H1 (cell line): ENCODE measurements at regions not wholly inside any gene's neighbourhood (a gene's known extent, or its start where the extent isn't known, plus 50 kb on each side); places are given as distances from the start of the nearest gene placed in this dataset.

Experiments
- CTCF ChIA-PET: fragments of 300-600 bp; sonication (Branson Sonifier 250); formaldehyde crosslinking; loops from one replicate; lab custom pipeline; 2021; ENCODE audit not compliant: partially characterized antibody; lab: Charles Lee
- POLR2A ChIA-PET: fragments of 300-600 bp; sonication (Branson Sonifier 250); formaldehyde crosslinking; loops from one replicate; lab custom pipeline; 2021; ENCODE audit warnings: inconsistent platforms; ENCODE audit not compliant: partially characterized antibody; lab: Charles Lee
- DNase-seq, 2 experiments: peaks; one replicate each; pipeline versions ENCODE4 v3.0.0 to v3.0.0-alpha.2; 2010 to 2022; ENCODE audit warnings: low spot score in 2 of 2, low read depth in 1 of 2, mixed read lengths in 1 of 2
- FAIRE-seq: peaks from 2 replicates; lab custom pipeline; 2011; peaks lifted over from hg19 to GRCh38; lab: Jason Lieb, UNC
- H2AFZ ChIP-seq: 2 replicates; pipeline ENCODE4 v1.8.1; 2012; ENCODE audit warnings: low read length, inconsistent platforms
- H2AK5ac ChIP-seq: 2 replicates; pipeline ENCODE4 v1.6.1; 2013; ENCODE audit warnings: low read depth, low read length
- H2BK120ac ChIP-seq: replicated peaks from 2 replicates; pipeline ENCODE3; 2013; ENCODE audit warnings: low read depth, low read length, inconsistent platforms
- H2BK12ac ChIP-seq: 2 replicates; pipeline ENCODE4 v1.6.1; 2013; ENCODE audit warnings: low read depth, low read length
- H2BK15ac ChIP-seq: 2 replicates; pipeline ENCODE4 v1.6.1; 2013; ENCODE audit warnings: low read length
- H2BK20ac ChIP-seq: 2 replicates; pipeline ENCODE4 v1.6.1; 2013; ENCODE audit warnings: low read length
- H2BK5ac ChIP-seq: 2 replicates; pipeline ENCODE4 v1.6.1; 2013; ENCODE audit warnings: low read depth, low read length
- H3K14ac ChIP-seq: 2 replicates; pipeline ENCODE4 v1.6.1; 2013; ENCODE audit warnings: inconsistent platforms; ENCODE audit not compliant: insufficient read length
- H3K18ac ChIP-seq: 2 replicates; pipeline ENCODE4 v1.6.1; 2013; ENCODE audit warnings: low read length; ENCODE audit errors: extremely low read depth
- H3K23ac ChIP-seq: 2 replicates; pipeline ENCODE4 v1.6.1; 2013; ENCODE audit warnings: inconsistent platforms; ENCODE audit not compliant: insufficient read length
- H3K23me2 ChIP-seq: 2 replicates; pipeline ENCODE4 v1.6.1; 2013; ENCODE audit warnings: low read depth, low read length
- H3K27ac ChIP-seq: 2 replicates; pipeline ENCODE4 v1.6.1; 2011; ENCODE audit warnings: low read depth, low read length, inconsistent platforms
- H3K27me3 ChIP-seq, 4 experiments: replicated peaks in 1 of 4; 1 replicate in 1 of 4; 2 replicates in 3 of 4; pipeline versions ENCODE4 v1.6.1 to v1.8.1; 2011 to 2013; ENCODE audit warnings: low read length in 3 of 4, mild to moderate bottlenecking in 3 of 4, inconsistent platforms in 2 of 4, mixed read lengths in 2 of 4, moderate library complexity in 1 of 4; ENCODE audit not compliant: control insufficient read depth in 3 of 4, insufficient read depth in 3 of 4; ENCODE audit errors: extremely low read depth in 1 of 4
- H3K36me3 ChIP-seq, 4 experiments: 2 replicates each; pipeline versions ENCODE4 v1.6.1 to v1.8.1; 2011 to 2013; ENCODE audit warnings: mild to moderate bottlenecking in 4 of 4, low read length in 3 of 4, moderate library complexity in 2 of 4, control low read depth in 1 of 4, inconsistent platforms in 1 of 4; ENCODE audit not compliant: insufficient read depth in 4 of 4, control insufficient read depth in 2 of 4
- H3K4ac ChIP-seq: replicated peaks from 2 replicates; pipeline ENCODE3; 2013; ENCODE audit warnings: low read length, low read depth, mixed read lengths, inconsistent platforms; ENCODE audit not compliant: insufficient read length
- H3K4me1 ChIP-seq, 4 experiments: replicated peaks in 1 of 4; 1 replicate in 1 of 4; 2 replicates in 3 of 4; pipeline versions ENCODE4 v1.6.1 to v1.8.1; 2011 to 2013; ENCODE audit warnings: low read length in 3 of 4, inconsistent platforms in 2 of 4, mixed read lengths in 1 of 4; ENCODE audit not compliant: insufficient read depth in 4 of 4, control insufficient read depth in 3 of 4
- H3K4me2 ChIP-seq, 2 experiments: 2 replicates each; pipeline versions ENCODE4 v1.6.1 to v1.8.1; 2011 to 2013; ENCODE audit warnings: low read depth in 2 of 2, low read length in 2 of 2, control low read depth in 1 of 2, inconsistent platforms in 1 of 2, mild to moderate bottlenecking in 1 of 2; ENCODE audit not compliant: insufficient read depth in 1 of 2
- H3K4me3 ChIP-seq, 4 experiments: fragments of 200-600, 300-600 bp in 1 of 4; sonication (generic), shearing (Covaris generic), sonication (Bioruptor Twin) in 1 of 4; 2 replicates each; pipeline versions ENCODE4 v1.5.1 to v1.8.1; 2011 to 2016; ENCODE audit warnings: low read length in 4 of 4, low read depth in 3 of 4, control low read depth in 2 of 4, inconsistent platforms in 2 of 4, mild to moderate bottlenecking in 2 of 4, mixed read lengths in 1 of 4, moderate library complexity in 1 of 4; ENCODE audit not compliant: insufficient read depth in 2 of 4; ENCODE audit errors: extremely low read depth in 1 of 4
- H3K56ac ChIP-seq: replicated peaks from 2 replicates; pipeline ENCODE3; 2013; ENCODE audit warnings: low read depth, mild to moderate bottlenecking, mixed read lengths, low read length, inconsistent platforms; ENCODE audit not compliant: insufficient read length
- H3K79me1 ChIP-seq: 2 replicates; pipeline ENCODE4 v1.6.1; 2013; ENCODE audit warnings: low read depth, low read length, control low read depth
- H3K79me2 ChIP-seq, 2 experiments: 2 replicates each; pipeline versions ENCODE4 v1.6.1 to v1.8.1; 2012 to 2013; ENCODE audit warnings: low read length in 2 of 2, mild to moderate bottlenecking in 2 of 2, inconsistent platforms in 1 of 2; ENCODE audit not compliant: insufficient read depth in 2 of 2, control insufficient read depth in 1 of 2
- H3K9ac ChIP-seq, 4 experiments: replicated peaks in 1 of 4; 1 replicate in 1 of 4; 2 replicates in 3 of 4; pipeline versions ENCODE4 v1.6.1 to v1.8.1; 2011 to 2013; ENCODE audit warnings: low read depth in 3 of 4, low read length in 3 of 4, control low read depth in 2 of 4, mild to moderate bottlenecking in 2 of 4, moderate library complexity in 2 of 4, inconsistent platforms in 1 of 4; ENCODE audit errors: extremely low read depth in 1 of 4
- H3K9me3 ChIP-seq, 2 experiments: 2 replicates each; pipeline versions ENCODE4 v1.6.1 to v1.8.1; 2012 to 2013; ENCODE audit warnings: mild to moderate bottlenecking in 2 of 2, moderate library complexity in 2 of 2, control low read depth in 1 of 2, inconsistent platforms in 1 of 2, low read depth in 1 of 2, low read length in 1 of 2, mixed read lengths in 1 of 2; ENCODE audit not compliant: insufficient read depth in 2 of 2
- H4K20me1 ChIP-seq, 2 experiments: replicated peaks in 1 of 2; 2 replicates each; pipeline versions ENCODE3 to v1.8.1; 2011 to 2013; ENCODE audit warnings: inconsistent platforms in 2 of 2, low read length in 2 of 2, mild to moderate bottlenecking in 1 of 2; ENCODE audit not compliant: insufficient read depth in 2 of 2, control insufficient read depth in 1 of 2
- H4K5ac ChIP-seq: 2 replicates; pipeline ENCODE4 v1.6.1; 2013; ENCODE audit warnings: low read length, low read depth, mixed read lengths, inconsistent platforms; ENCODE audit not compliant: insufficient read length
- H4K8ac ChIP-seq: 2 replicates; pipeline ENCODE4 v1.8.0; 2013; ENCODE audit warnings: mild to moderate bottlenecking, moderate library complexity, low read length, inconsistent platforms; ENCODE audit not compliant: insufficient read depth; ENCODE audit errors: extremely low read depth
- H4K91ac ChIP-seq: replicated peaks from 2 replicates; pipeline ENCODE3; 2013; ENCODE audit warnings: low read length, mixed read lengths, inconsistent platforms; ENCODE audit not compliant: insufficient read length
- BACH1 ChIP-seq: IDR thresholded peaks from 2 replicates; pipeline ENCODE4 v1.6.1; 2012; ENCODE audit warnings: low read length, improper control_type of control experiment
- CREB1 ChIP-seq: IDR thresholded peaks from 2 replicates; pipeline ENCODE4 v1.6.1; 2012; ENCODE audit warnings: inconsistent platforms
- EP300 ChIP-seq, 2 experiments: IDR thresholded peaks; 1 replicate in 1 of 2; 2 replicates in 1 of 2; pipeline ENCODE4 v1.6.1; 2011 to 2012; ENCODE audit warnings: low read depth in 2 of 2, low read length in 2 of 2, mild to moderate bottlenecking in 2 of 2, borderline replicate concordance in 1 of 2, inconsistent platforms in 1 of 2, moderate library complexity in 1 of 2
- FOSL1 ChIP-seq: IDR thresholded peaks from 2 replicates; pipeline ENCODE4 v1.6.1; 2011; ENCODE audit warnings: mild to moderate bottlenecking, low read depth, low read length, moderate library complexity; ENCODE audit not compliant: insufficient read depth
- JUN ChIP-seq: IDR thresholded peaks from 2 replicates; pipeline ENCODE4 v1.6.1; 2011; ENCODE audit warnings: low read depth, mild to moderate bottlenecking, improper control_type of control experiment, low read length
- POLR2A ChIP-seq, 2 experiments: IDR thresholded peaks; 1 replicate in 1 of 2; 2 replicates in 1 of 2; pipeline ENCODE4 v1.6.1; 2011; ENCODE audit warnings: low read depth in 2 of 2, low read length in 2 of 2, mild to moderate bottlenecking in 2 of 2; ENCODE audit errors: control extremely low read depth in 1 of 2
- POU5F1 ChIP-seq: IDR thresholded peaks from 2 replicates; pipeline ENCODE4 v1.6.1; 2011; ENCODE audit warnings: low read depth, mild to moderate bottlenecking, low read length, moderate library complexity
- RXRA ChIP-seq: IDR thresholded peaks from 2 replicates; pipeline ENCODE4 v1.6.1; 2011; ENCODE audit warnings: low read depth, mild to moderate bottlenecking, low read length, moderate library complexity; ENCODE audit not compliant: insufficient read depth
- TBP ChIP-seq: IDR thresholded peaks from 2 replicates; pipeline ENCODE4 v1.6.1; 2011; ENCODE audit warnings: low read depth, low read length, improper control_type of control experiment
- YY1 ChIP-seq: IDR thresholded peaks from 2 replicates; pipeline ENCODE4 v1.6.1; 2011; ENCODE audit warnings: low read depth, mild to moderate bottlenecking, low read length
- WGBS, 2 experiments: shearing (Covaris generic) in 1 of 2; methylation state at CpG; one replicate each; pipeline versions ENCODE4 v1.1.6 to v1.1.7; 2013 to 2015; ENCODE audit warnings: low lambda C conversion rate in 2 of 2, mixed read lengths in 2 of 2, inconsistent platforms in 1 of 2, low coverage in 1 of 2, missing lambda C conversion rate in 1 of 2; ENCODE audit not compliant: insufficient replicate concordance in 2 of 2, insufficient coverage in 1 of 2, insufficient read length in 1 of 2; ENCODE audit errors: extremely low coverage in 1 of 2, missing lambda C conversion rate in 1 of 2; 5-methylcytosine and 5-hydroxymethylcytosine counted together
- TF ChIP-seq, protein P1 (sequence below): IDR thresholded peaks from 2 replicates; pipeline ENCODE4 v1.6.1; 2011; ENCODE audit warnings: low read length, improper control_type of control experiment

DNA sequence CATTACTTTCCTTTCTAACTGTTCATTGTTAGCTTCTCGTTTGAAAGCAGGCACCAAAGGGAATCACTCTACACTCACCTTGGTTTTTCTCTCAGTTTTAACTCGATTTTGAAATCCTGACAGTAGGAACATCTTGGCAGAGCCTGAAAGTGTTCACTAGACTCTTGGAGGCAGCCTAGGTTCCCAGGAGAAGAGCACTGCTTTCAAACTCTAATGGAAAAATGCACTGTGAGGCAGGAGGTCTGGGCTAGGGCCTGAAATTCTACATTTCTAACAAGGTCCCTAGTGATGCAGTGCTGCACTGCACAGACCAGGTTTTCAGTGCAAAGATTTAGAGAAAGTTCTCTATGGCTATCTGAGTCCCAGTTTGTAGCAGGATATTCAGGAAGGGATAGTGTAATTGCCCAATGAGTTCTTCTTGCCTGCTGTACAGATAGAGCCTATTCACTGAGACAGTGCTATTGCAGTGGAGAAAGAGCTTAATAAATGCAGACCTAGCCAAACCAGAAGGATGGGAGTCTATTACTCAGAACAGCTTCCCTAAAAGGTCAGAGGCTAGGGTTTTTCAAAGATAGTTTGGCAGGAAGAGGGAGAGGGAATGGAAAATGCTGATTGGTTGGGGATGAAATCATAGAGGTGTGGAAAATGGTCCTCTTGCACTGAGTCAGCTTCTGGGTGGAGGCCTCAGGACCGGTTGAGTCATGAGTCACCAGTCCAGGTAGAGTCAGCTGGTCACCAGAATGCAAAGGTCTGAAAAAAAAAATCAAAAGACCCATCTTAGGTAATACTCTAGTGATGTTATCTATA is 153.9 kb downstream of the GPBP1 start:
- CTCF ChIA-PET, result interaction anchor here (0.7 to 10.0 kb wide), 7 partner anchors 11 to 114 kb away, joined by 3 to 69 read pairs (median 3); no protein-coding TSS in a partner anchor
- no peak overlapping the region for H2AK5ac ChIP-seq
- no peak for FAIRE-seq
- H3K27ac ChIP-seq, result no peak overlapping the region
- no peak for TF ChIP-seq FOSL1
- no peak for TF ChIP-seq RXRA
- TF ChIP-seq, protein P1, sequence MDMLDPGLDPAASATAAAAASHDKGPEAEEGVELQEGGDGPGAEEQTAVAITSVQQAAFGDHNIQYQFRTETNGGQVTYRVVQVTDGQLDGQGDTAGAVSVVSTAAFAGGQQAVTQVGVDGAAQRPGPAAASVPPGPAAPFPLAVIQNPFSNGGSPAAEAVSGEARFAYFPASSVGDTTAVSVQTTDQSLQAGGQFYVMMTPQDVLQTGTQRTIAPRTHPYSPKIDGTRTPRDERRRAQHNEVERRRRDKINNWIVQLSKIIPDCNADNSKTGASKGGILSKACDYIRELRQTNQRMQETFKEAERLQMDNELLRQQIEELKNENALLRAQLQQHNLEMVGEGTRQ, result no peak
- TF ChIP-seq JUN, result no peak
- no peak for TF ChIP-seq EP300 (IDR thresholded peaks at IDR 0.05; ENCODE audit: borderline replicate concordance in 1 of 2, low read depth in 2 of 2, low read length in 2 of 2)
- no peak for TF ChIP-seq CREB1
- no peak for TF ChIP-seq TBP
- no peak for TF ChIP-seq POLR2A (IDR thresholded peaks at IDR 0.05; ENCODE audit: control extremely low read depth in 1 of 2, low read depth in 2 of 2, low read length in 2 of 2)
- no peak for TF ChIP-seq POU5F1
- no peak for TF ChIP-seq BACH1
- TF ChIP-seq YY1, result no peak
- TF ChIP-seq, all 59 proteins: peak for 0
- no peak overlapping the region for H4K8ac ChIP-seq
- no peak overlapping the region for H4K5ac ChIP-seq
- no peaks in the 10 kb centered on the region for H3K79me1 ChIP-seq
- H2AFZ ChIP-seq, result no peak overlapping the region
- H3K4me3 ChIP-seq, result no peak overlapping the region
- no peak overlapping the region for H2BK5ac ChIP-seq
- no peaks in the 10 kb centered on the region for H3K9me3 ChIP-seq
- no peak overlapping the region for H3K56ac ChIP-seq
- WGBS, 2 experiments, result 81% methylated on average over 3 of the region's 3 CpGs; no CpG with 5 or more reads in 1 of the 2 experiments
- H3K9ac ChIP-seq, result no peak overlapping the region
- no peak overlapping the region for H2BK12ac ChIP-seq
- H3K36me3 ChIP-seq, result no peaks in the 10 kb centered on the region
- no peaks in the 10 kb centered on the region for H3K27me3 ChIP-seq
- no peaks in the 10 kb centered on the region for H4K20me1 ChIP-seq
- no peak overlapping the region for H2BK20ac ChIP-seq
- H3K23me2 ChIP-seq, result no peaks in the 10 kb centered on the region
- H4K91ac ChIP-seq, result no peak overlapping the region
- H3K79me2 ChIP-seq, result no peaks in the 10 kb centered on the region
- POLR2A ChIA-PET, result no interaction called here
- H2BK120ac ChIP-seq, result no peak overlapping the region
- H3K4ac ChIP-seq, result no peak overlapping the region
- H3K4me1 ChIP-seq, result no peaks in the 10 kb centered on the region
- no peak overlapping the region for H2BK15ac ChIP-seq
- no peak overlapping the region for H3K14ac ChIP-seq
- no peak overlapping the region for H3K18ac ChIP-seq
- no peak overlapping the region for H3K4me2 ChIP-seq
- H3K23ac ChIP-seq, result no peak overlapping the region
- DNase-seq, result no peak
